Heart left ventricle (tissue), 16 donors: ENCODE measurements at regions not wholly inside any gene's neighbourhood (a gene's known extent, or its start where the extent isn't known, plus 50 kb on each side); places are given as distances from the start of the nearest gene placed in this dataset.

Experiments used
- ATAC-seq, 4 donors: fragments of 200-7000 bp; cut with Tn5 transposase; one replicate each; pipeline ENCODE4 v1.9.1; 2020 to 2022; ENCODE audit warnings: moderate library complexity in 4 of 4, mild to moderate bottlenecking in 3 of 4, moderate number of reproducible peaks in 1 of 4
- DNase-seq, 5 donors: peaks; one replicate each; pipeline ENCODE4 v3.0.0-alpha.2; 2020
- H3K27ac ChIP-seq, 12 donors: fragments of 200-600 bp; sonication (generic) in 4 of 12; one replicate each; pipeline versions ENCODE4 v1.5.0 to v1.8.0; 2016 to 2022; ENCODE audit warnings: mild to moderate bottlenecking in 2 of 12
- H3K27me3 ChIP-seq, 9 donors: fragments of 200-600 bp; sonication (generic) in 2 of 9; one replicate each; pipeline versions ENCODE4 v1.5.1 to v1.8.0; 2016 to 2022; ENCODE audit warnings: mild to moderate bottlenecking in 3 of 9
- H3K36me3 ChIP-seq, 9 donors: fragments of 200-600 bp; sonication (generic) in 2 of 9; one replicate each; pipeline versions ENCODE4 v1.5.0 to v1.8.0; 2018 to 2022; ENCODE audit warnings: mild to moderate bottlenecking in 2 of 9
- H3K4me1 ChIP-seq, 12 donors: fragments of 200-600 bp; sonication (generic) in 4 of 12; one replicate each; pipeline versions ENCODE4 v1.5.0 to v1.8.0; 2016 to 2022; ENCODE audit warnings: mild to moderate bottlenecking in 3 of 12
- H3K4me3 ChIP-seq, 12 donors: fragments of 200-600 bp; sonication (generic) in 4 of 12; one replicate each; pipeline versions ENCODE4 v1.5.0 to v1.8.0; 2017 to 2022; ENCODE audit warnings: mild to moderate bottlenecking in 9 of 12, moderate library complexity in 4 of 12
- H3K9me3 ChIP-seq, 12 donors: fragments of 200-600 bp; sonication (generic) in 4 of 12; one replicate each; pipeline versions ENCODE4 v1.5.0 to v1.8.0; 2016 to 2022; ENCODE audit warnings: mild to moderate bottlenecking in 1 of 12
- POLR2A ChIP-seq, 2 donors: fragments of 450-650 bp; IDR thresholded peaks; one replicate each; pipeline ENCODE4 v1.6.1; 2017; ENCODE audit warnings: antibody characterized with exemption in 2 of 2, mild to moderate bottlenecking in 2 of 2, moderate library complexity in 2 of 2
- WGBS, 4 donors: extraction: QIAGEN DNeasy Blood & Tissue Kit in 2 of 4; methylation state at CpG; one replicate each; pipeline versions ENCODE4 v1.1.5 to v1.1.7; 2013 to 2018; 5-methylcytosine and 5-hydroxymethylcytosine counted together
- intact Hi-C, 10 donors: fragments of 100-400 bp; cut with DNase I; formaldehyde crosslinking; loops; one replicate each; pipeline versions ENCODE4 v1.11.1 to v1.14.2; 2022
- TF ChIP-seq, protein P1 (sequence below), 12 donors: fragments of 200-600 bp; sonication (generic) in 4 of 12; IDR thresholded peaks; one replicate each; pipeline versions ENCODE4 v1.5.0 to v1.8.0; 2018 to 2022; ENCODE audit warnings: antibody characterized with exemption in 12 of 12, mild to moderate bottlenecking in 5 of 12
- donor health status: ischemic (EF 13 %, LVEDD 7.1; RV severe dilation, severe dysfunction).
- donor health status: healthy with polysubstance abuse.
- donor health status: DM: no; HTN: yes; CAD: no.
- donor health status: DM: no; HTN: no; CAD: no.
- donor health status: ischemic (EF 25% LVEDD 6.9; RV normal size, moderate dysfunction).
- donor health status: ischemic (EF 25% LVEDD 5.7; RV mildly dilated, moderate dysfunction).
- donor health status: healthy.
- donor health status: DM: yes; HTN: yes; CAD: no.
- donor health status: ischemic (EF 35%, LVEDD 5.7; RV mildly dilated, moderate dysfunction).
- donor health status: nonischemic (EF 11% LVEDD 7.7; RV severe dilation, severe dysfunction).
- donor health status: DM: yes; HTN: yes; CAD: no.
- donor health status: PGD.
- donor health status: ischemic (EF 29% LVEDD 5.4; RV normal size, mild dysfunction).
- donor health status: nonischemic (EF 23%, LVEDD 6.1; RV moderate dilation, normal function).

DNA sequence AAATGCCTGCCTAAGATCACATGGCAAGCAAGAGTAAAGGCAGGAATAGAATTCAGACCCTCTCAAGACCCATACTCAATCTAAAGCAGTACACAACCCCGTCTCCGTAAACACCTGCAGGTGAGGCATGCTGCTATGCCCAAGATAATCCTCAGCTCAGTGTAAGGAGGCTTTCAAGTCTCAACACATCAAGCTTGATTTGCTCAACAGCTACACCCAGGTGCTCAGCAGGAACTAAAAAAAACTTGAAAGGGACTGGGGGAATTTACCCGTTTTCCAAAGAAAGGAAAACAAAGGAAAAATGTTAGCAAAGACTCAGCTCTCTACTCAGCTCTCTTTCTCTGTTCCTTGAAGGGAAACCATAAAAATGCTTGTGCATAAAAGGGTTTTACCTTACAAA, 301.8 kb downstream of the C1D start:
- Histone ChIP-seq H3K27ac (no peak overlapping the region), H3K9me3 (peaks cover 0 to 5% (median 0%) of the 10 kb centered on the region in 12 donors), H3K27me3 (no peaks in the 10 kb centered on the region), H3K36me3 (no peaks in the 10 kb centered on the region), H3K4me3 (no peak overlapping the region), H3K4me1 (no peaks in the 10 kb centered on the region)
- WGBS, 4 donors = 63 to 79% (median 68%) methylated on average over 3 of the region's 3 CpGs
- intact Hi-C loops = no loop called here
- TF ChIP-seq POLR2A (IDR thresholded peaks at IDR 0.05) = no peak
- TF ChIP-seq, protein P1, sequence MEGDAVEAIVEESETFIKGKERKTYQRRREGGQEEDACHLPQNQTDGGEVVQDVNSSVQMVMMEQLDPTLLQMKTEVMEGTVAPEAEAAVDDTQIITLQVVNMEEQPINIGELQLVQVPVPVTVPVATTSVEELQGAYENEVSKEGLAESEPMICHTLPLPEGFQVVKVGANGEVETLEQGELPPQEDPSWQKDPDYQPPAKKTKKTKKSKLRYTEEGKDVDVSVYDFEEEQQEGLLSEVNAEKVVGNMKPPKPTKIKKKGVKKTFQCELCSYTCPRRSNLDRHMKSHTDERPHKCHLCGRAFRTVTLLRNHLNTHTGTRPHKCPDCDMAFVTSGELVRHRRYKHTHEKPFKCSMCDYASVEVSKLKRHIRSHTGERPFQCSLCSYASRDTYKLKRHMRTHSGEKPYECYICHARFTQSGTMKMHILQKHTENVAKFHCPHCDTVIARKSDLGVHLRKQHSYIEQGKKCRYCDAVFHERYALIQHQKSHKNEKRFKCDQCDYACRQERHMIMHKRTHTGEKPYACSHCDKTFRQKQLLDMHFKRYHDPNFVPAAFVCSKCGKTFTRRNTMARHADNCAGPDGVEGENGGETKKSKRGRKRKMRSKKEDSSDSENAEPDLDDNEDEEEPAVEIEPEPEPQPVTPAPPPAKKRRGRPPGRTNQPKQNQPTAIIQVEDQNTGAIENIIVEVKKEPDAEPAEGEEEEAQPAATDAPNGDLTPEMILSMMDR (IDR thresholded peaks at IDR 0.05) = no peak
- no peak for DNase-seq
- ATAC-seq = no peak

DNA sequence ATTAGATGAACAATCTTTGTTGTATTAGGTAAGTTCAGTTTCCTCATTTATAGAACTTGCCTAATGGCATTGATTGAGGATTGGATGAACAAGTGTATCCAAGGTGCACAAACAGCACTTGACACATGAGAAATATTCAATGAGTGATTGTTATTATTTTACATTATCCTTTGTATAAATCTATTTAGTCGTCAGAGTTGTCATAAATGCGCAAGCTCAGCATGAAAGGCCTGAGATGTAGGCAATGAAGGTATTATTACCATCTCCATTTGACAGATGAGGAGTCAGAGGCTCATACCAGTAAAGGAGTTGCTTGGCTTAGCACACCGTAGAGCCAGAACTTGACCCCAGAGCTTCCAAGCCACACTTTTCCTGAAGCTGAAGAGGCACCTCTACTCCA, 291.4 kb downstream of the C1D start:
- no peak overlapping the region for H3K4me3 ChIP-seq
- no peaks in the 10 kb centered on the region for H3K27me3 ChIP-seq
- no peak for ATAC-seq
- intact Hi-C loops = no loop called here
- no peaks in the 10 kb centered on the region for H3K9me3 ChIP-seq
- DNase-seq = no peak
- no peaks in the 10 kb centered on the region for H3K4me1 ChIP-seq
- no peak for TF ChIP-seq POLR2A (IDR thresholded peaks at IDR 0.05)
- TF ChIP-seq, protein P1 (IDR thresholded peaks at IDR 0.05) = no peak
- H3K36me3 ChIP-seq = no peaks in the 10 kb centered on the region
- H3K27ac ChIP-seq = no peak overlapping the region
- 90 to 96% (median 95%) methylated on average over 3 of the region's 3 CpGs for WGBS, 4 donors

DNA sequence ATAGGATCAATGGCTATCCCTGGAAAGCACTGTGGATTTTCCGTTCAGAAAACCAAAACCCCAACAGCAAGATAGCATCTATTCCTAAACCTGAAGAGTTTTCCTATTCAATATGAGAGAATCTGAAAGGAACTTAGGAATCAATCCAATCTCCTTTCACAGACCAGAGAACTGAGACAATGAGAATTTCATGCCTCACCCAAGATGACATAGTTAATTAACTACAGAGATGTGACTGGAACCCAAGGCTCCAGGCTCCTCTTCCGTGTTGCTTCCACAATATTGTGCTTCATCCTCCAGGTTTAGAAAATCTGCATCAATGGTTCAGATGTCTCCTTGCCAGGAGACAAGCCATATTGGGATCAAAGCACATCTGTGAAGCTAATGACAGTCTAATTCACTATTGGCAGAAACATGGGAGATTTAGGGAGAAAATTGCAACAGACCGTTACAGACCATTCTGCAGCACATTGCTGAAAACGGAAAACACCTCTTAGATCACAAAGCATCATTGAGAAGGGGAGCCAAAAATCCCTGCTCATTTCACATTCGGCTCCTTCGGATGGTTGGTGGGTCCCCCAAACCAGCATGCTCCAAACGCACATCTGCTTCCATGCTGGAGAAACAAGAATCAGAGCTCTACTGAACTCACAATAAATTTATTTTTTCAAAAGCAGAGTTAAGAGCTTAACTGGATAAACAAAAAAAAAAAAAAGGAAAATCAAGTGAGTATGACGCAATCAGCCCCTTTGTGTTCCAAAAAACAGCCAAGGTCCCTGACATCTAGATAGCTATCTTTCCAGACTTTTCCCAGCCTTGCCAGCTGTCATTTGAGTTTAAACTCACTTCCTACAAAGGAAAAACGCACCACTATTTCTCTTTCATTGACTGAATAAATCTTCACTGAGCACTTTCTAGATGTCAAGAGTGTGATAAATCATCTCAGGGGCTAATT, 290.3 kb downstream of the C1D start:
- intact Hi-C loops = no loop called here
- no peaks in the 10 kb centered on the region for H3K27me3 ChIP-seq
- no peak overlapping the region for H3K4me3 ChIP-seq
- no peaks in the 10 kb centered on the region for H3K9me3 ChIP-seq
- ATAC-seq (peak in 1 of 4 donors; percentile 22), DNase-seq (no peak)
- TF ChIP-seq POLR2A (IDR thresholded peaks at IDR 0.05) = no peak
- TF ChIP-seq, protein P1 (IDR thresholded peaks at IDR 0.05) = no peak
- peak overlapping the region in 1 of 12 donors; percentile 14 for H3K27ac ChIP-seq
- H3K36me3 ChIP-seq = no peaks in the 10 kb centered on the region
- H3K4me1 ChIP-seq = no peaks in the 10 kb centered on the region
- WGBS, 4 donors = 68 to 83% (median 72%) methylated on average over 9 of the region's 9 CpGs

DNA sequence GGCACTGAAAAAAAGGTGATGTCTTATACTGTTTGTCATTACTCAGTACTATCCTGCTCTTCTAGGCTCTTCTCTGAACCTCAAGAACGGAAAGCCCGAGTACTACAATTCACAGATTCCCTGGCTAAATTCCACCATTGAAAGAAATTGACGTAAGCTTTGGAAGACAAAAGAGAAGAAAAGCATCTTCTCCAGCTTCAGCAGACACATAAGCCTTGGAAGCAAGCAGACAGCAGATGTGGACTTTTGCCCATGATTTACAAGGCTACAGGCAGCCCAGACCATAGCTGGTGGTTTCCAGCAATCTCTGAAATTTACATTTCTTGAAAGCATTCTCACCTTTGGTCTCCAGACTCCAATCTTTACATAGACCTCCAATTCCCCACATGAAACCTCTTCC, 289.0 kb downstream of the C1D start:
- H3K4me1 ChIP-seq = no peaks in the 10 kb centered on the region
- intact Hi-C loops = no loop called here
- H3K9me3 ChIP-seq = no peaks in the 10 kb centered on the region
- H3K36me3 ChIP-seq = no peaks in the 10 kb centered on the region
- DNase-seq (no peak), ATAC-seq (no peak)
- no peak overlapping the region for H3K27ac ChIP-seq
- no peak for TF ChIP-seq POLR2A (IDR thresholded peaks at IDR 0.05)
- TF ChIP-seq, protein P1 (IDR thresholded peaks at IDR 0.05) = no peak
- no peaks in the 10 kb centered on the region for H3K27me3 ChIP-seq
- WGBS, 4 donors = 71 to 92% (median 83%) methylated on average over 3 of the region's 3 CpGs
- no peak overlapping the region for H3K4me3 ChIP-seq
